ENCODE measurements at regions not wholly inside any gene's neighbourhood (a gene's known extent, or its start where the extent isn't known, plus 50 kb on each side); places are given as distances from the start of the nearest gene placed in this dataset.

GRCh38 chr16:6694636-6695035, 638.0 kb upstream of the RBFOX1 start:
- no peak for TF ChIP-seq POLR2A (IDR thresholded peaks at IDR 0.05)
- TF ChIP-seq CTCF (IDR thresholded peaks at IDR 0.05), result no peak
